GM21529 (cell line): ENCODE measurements at regions not wholly inside any gene's neighbourhood (a gene's known extent, or its start where the extent isn't known, plus 50 kb on each side); places are given as distances from the start of the nearest gene placed in this dataset.

Source experiments
- ATAC-seq: cut with Tn5 transposase; IDR thresholded peaks from one replicate; pipeline ENCODE4 v1.9.1; 2021; ENCODE audit not compliant: unreplicated experiment

- no peak for ATAC-seq
Measured at GRCh38 chr16:62907562-62907961, 871.3 kb upstream of the CDH8 start.

- no peak for ATAC-seq
Measured at GRCh38 chr16:62903961-62904502, 867.8 kb upstream of the CDH8 start.

GRCh38 chr16:62899737-62900136 lies 863.5 kb upstream of the CDH8 start:
- no peak for ATAC-seq

- no peak for ATAC-seq
Measured at GRCh38 chr16:62889097-62889496, 852.9 kb upstream of the CDH8 start.

- no peak for ATAC-seq
Measured at GRCh38 chr16:62883509-62883908, 847.3 kb upstream of the CDH8 start.

- no peak for ATAC-seq
Measured at GRCh38 chr16:62882552-62883221, 846.4 kb upstream of the CDH8 start.

GRCh38 chr16:62876133-62876532 lies 839.9 kb upstream of the CDH8 start:
- no peak for ATAC-seq

GRCh38 chr16:62872339-62872738 lies 836.1 kb upstream of the CDH8 start:
- no peak for ATAC-seq

GRCh38 chr16:62870554-62870953 lies 834.3 kb upstream of the CDH8 start:
- no peak for ATAC-seq

GRCh38 chr16:62869837-62870236 lies 833.6 kb upstream of the CDH8 start:
- no peak for ATAC-seq

GRCh38 chr16:62863139-62863538 lies 826.9 kb upstream of the CDH8 start:
- no peak for ATAC-seq

- no peak for ATAC-seq
Measured at GRCh38 chr16:62853887-62854286, 817.6 kb upstream of the CDH8 start.

GRCh38 chr16:62846399-62847057 lies 810.3 kb upstream of the CDH8 start:
- ATAC-seq, result no peak

GRCh38 chr16:62832214-62832613 lies 796.0 kb upstream of the CDH8 start:
- ATAC-seq, result no peak

GRCh38 chr16:62831235-62831850 lies 795.1 kb upstream of the CDH8 start:
- ATAC-seq, result no peak

GRCh38 chr16:62829607-62830006 lies 793.4 kb upstream of the CDH8 start:
- ATAC-seq, result no peak

GRCh38 chr16:62829084-62829483 lies 792.8 kb upstream of the CDH8 start:
- ATAC-seq, result no peak

GRCh38 chr16:62821824-62822223 lies 785.6 kb upstream of the CDH8 start:
- no peak for ATAC-seq

- ATAC-seq, result no peak
Measured at GRCh38 chr16:62816971-62817519, 780.8 kb upstream of the CDH8 start.

GRCh38 chr16:62814891-62815290 lies 778.7 kb upstream of the CDH8 start:
- ATAC-seq, result no peak

- no peak for ATAC-seq
Measured at GRCh38 chr16:62805221-62805857, 769.1 kb upstream of the CDH8 start.
